NCI-H526 (cell line): ENCODE measurements at regions not wholly inside any gene's neighbourhood (a gene's known extent, or its start where the extent isn't known, plus 50 kb on each side); places are given as distances from the start of the nearest gene placed in this dataset.
A peak's percentile ranks its signal among the peaks of the same experiment; 100 is the strongest.

Experiments
- DNase-seq, 2 experiments: peaks; one replicate each; lab custom pipeline; 2025; lab: John Stamatoyannopoulos, UW

DNA sequence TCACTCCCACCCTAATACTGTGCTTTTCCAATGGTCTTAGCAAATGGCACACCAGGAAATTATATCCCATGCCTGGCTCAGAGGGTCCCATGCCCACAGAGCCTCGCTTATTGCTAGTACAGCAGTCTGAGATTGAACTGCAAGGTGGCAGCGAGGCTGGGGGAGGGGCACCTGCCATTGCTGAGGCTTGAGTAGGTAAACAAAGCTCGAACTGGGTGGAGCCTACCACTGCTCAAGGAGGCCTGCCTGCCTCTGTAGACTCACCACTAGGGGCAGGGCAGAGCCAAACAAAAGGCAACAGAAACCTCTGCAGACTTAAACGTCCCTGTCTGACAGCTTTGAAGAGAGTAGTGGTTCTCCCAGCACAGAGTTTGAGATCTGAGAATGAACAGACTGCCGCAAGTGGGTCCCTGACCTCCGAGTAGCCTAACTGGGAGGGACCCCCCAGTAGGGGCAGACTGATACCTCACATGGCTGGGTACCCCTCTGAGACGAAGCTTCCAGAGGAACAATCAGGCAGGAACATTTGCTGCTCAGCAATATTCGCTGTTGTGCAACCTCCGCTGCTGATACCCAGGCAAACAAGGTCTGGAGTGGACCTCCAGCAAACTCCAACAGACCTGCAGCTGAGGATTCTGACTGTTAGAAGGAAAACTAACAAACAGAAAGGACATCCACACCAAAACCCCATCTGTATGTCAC is 150.7 kb upstream of the FOXA2 start:
- peak; percentile 19 to 59 for DNase-seq

- no peak for DNase-seq
These were observed 156.5 kb upstream of the FOXA2 start for GRCh38 chr20:22740829-22741228.

- DNase-seq = no peak
These were observed 160.2 kb upstream of the FOXA2 start for GRCh38 chr20:22744341-22745193.

- no peak for DNase-seq
These were observed 160.8 kb upstream of the FOXA2 start for GRCh38 chr20:22745194-22745500.

DNA sequence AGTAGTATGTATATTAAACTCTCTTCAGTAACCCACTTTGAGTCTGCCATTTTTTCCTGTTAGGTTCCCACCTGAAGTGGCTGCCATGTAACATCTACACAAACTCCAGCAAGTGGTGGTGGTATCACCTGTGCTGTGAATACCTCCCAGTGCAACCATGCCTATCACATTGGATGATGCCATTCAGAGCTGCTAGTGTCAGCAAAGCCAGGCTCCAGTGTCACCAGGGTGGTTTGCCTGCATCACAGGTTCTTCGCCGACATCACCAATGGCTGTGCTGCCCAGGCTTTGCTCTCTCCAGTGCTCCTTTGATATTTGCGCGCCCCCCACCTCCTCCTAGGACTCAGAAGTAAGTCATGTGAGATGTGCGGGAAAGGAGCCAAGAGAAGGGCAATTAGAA is 162.6 kb upstream of the FOXA2 start:
- no peak for DNase-seq

DNA sequence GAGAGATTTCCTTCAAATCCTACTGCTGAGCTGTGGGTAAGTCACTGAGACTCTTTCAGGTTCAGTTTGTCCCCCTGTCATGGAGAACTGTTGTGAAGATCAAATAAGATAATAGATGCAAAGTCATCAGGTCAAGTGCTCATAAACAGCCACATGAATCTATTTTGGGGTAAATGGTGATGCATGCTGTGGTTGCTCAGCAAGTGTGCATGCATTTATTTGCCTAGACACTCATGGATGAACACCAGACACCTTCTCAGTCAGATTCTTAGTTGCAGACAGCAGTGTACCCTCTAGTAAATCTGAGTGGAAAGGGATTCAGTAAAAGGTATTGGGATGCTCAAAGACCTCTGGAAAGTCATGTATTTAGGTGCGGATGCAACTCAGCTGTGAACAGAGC is 168.0 kb upstream of the FOXA2 start:
- DNase-seq = no peak

- no peak for DNase-seq
These were observed 173.2 kb upstream of the FOXA2 start for GRCh38 chr20:22757424-22758183.

GRCh38 chr20:22758815-22759214 is 174.4 kb upstream of the FOXA2 start:
- no peak for DNase-seq

DNA sequence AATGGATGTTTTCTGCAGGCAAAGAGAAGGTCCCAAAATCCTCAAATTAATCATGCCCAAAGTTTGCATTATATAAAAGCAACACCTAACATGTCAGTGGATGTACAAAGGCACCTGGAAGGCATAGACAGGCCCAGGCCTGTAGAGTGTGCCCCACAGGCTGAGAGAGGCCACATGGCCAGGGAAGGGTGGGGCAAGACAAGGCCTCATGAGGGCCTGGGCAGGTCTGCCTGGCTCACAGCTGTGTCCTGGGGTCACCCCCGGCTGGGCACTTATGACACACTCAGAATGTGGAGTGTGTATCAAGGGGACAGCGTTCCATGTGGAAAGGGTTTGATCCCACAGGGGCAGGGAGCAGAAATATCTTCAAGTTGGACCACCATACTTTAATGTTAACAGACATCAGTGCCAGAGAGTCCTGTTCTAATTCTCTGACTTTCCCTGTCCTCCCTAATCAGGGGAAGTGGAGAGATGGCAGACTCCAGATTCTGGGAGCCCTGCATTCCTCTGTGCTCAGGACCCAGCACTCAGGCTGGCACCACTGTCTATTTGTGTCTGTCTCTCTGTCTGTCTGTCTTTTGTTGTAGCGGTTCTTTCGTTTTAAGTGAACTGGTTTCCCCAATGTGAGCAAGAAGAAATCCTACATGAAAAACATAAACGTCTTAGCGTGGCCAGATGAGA is 178.3 kb upstream of the FOXA2 start:
- no peak for DNase-seq

DNA sequence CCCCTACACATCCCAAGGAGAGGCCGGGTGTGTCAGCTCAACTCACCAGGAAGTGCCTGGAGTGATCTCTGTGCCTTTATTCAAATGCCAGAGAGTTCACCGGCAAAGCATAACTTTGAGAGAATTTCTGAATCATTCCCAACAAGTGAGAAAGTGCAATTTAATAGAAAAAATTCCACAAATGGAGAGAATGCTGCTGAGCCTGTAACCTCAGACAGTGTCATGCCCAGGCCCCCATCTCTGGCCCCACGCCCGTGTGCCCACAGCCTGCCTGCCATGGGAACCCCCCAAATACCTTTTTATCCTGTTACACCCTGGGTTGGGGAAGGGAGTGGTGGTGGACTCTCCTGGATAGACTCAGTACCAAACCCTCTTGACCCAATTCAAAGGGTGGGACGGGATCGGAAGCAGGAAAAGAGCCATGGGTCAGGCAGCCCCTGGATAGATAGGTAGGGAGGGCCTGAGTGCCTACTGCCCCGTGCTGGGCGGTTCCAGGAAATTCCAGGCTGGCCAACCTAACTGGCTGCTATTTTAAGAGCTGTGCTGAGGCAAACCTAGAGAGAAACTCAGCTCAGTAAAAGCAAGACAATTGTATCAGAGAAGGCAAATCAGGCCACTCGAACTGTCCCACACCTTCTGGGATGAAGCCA is 179.0 kb upstream of the FOXA2 start:
- DNase-seq = no peak

GRCh38 chr20:22768266-22769178 is 184.2 kb upstream of the FOXA2 start:
- DNase-seq = no peak

DNA sequence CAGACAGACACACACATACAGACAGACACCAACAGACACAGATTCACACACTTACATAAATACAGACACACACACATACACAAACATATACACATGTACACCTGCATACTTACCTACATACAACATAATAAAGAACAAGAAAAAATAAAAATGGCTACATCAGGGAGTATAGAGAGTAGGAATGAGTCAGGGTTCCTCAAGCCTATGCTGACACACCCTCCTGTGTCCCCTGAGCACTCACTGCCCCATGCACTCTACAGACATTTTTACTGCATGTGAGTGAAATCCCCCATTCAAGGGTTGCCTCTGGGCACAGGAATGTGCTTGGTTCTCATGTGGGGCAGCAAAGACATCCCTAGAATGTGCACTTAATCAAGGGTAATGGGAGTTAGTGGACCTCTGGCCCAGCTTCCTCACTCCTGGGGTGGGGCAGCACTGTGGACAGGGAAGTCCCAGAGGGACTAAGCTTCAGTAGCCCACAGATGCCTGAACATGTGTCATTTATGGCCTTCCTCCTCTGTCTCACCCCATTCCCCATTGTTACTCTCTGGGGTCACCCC is 185.9 kb upstream of the FOXA2 start:
- DNase-seq = no peak

DNA sequence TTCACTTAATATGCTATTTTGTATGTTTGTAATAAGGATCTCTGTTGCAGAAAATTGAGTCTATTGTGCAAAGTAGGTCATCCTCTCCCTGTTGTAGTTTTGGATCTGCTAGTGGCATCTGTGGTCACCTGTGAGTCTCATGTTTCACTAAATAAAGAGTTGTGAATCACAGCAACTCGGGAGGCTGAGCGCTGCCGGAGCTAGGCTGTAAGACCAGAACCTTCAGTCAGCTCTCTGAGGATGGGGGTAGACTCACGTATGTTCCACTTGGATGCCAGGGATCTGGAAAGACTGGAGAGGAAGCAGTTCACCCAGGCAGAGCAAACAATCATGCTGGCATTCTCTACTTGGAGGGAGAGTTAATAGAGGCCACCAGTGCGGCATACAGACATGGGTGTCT is 187.3 kb upstream of the FOXA2 start:
- no peak for DNase-seq

GRCh38 chr20:22773344-22773743 is 189.0 kb upstream of the FOXA2 start:
- DNase-seq = no peak

- no peak for DNase-seq
These were observed 190.9 kb upstream of the FOXA2 start for GRCh38 chr20:22775256-22775655.

DNA sequence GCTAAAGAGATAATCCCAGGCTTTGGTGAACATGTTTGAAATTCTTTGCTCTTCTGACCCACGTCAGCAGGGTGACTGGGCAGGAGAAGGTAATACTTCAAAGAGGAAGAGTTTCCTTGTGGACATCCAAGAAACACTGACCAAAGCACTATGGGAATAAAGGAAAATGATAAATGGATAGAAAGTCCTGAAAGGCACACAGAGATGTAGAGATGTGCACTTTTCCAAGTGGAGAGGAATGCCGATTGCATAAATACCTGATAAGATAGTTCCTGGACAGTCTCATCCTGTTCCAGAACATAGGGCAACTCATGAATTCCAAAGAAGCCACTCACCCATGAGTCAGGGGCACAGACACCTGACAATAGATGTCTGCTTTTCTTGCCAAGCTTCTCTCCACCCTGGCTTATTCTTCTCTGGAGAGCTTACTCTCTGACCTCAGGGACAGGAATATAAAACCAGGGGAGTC is 191.3 kb upstream of the FOXA2 start:
- DNase-seq = no peak

DNA sequence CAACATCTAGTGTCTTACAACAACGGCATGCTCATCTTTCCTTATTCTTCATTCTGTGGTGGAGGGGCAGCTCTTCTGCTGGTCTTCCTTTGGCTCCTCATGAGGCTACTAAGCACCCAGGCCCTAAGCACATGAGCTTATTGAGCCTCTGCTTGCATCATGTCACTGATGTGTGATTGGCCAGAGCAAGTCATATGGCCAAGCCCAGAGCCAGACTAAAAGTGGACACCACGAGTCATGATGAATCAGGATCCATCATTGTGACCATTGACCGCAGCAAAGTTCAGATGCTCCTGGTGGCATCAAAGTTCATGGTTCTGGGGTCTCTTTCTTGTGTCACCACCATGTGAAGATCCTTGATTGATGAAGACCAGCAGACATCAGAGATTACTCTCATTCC is 192.0 kb upstream of the FOXA2 start:
- DNase-seq = no peak

GRCh38 chr20:22779878-22780277 is 195.5 kb upstream of the FOXA2 start:
- DNase-seq = no peak

DNA sequence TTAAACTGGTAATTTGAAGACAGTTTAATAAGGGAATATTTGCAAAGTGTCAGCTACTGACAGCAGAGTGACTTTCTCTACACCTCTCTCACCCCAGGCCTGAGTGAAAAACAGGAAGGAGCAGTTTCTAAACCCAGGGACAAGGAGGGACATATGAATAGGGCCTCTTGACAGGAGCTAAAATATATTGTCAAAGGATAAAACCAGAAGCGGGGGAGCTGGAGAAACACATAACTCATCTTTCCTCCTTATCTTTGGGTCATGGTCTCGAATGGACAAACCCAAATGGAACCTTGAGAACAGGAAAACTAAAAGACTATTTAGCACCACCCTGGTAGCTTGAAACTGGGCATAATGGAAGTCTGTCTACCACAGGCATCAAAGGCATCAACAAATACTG is 197.5 kb upstream of the FOXA2 start:
- DNase-seq = no peak

DNA sequence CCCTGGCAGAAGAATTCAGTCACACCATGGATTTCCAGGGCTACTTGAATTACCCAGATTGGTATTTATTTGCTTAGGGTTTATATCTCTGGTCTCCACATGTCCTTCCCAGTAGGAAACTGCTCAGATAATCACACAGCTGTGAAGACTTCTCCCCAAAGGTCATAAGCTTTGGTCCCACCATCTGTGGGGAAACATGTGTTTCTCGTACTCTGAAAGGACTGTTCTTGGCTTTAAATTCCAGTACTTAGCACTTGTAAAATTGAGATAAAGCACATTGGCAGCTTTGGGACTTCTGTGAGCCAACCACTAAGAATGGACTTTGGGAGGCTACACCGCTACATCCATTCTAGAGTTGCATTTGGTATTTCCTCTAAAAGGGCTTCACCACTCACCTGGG is 205.3 kb upstream of the FOXA2 start:
- no peak for DNase-seq
